HG03571 (cell line): ENCODE measurements at regions not wholly inside any gene's neighbourhood (a gene's known extent, or its start where the extent isn't known, plus 50 kb on each side); places are given as distances from the start of the nearest gene placed in this dataset.
"Not testable (repeated sequence)": the region's sequence is repeated elsewhere in the genome, so short reads cannot be mapped to it uniquely, and the experiment has no call there.

ENCODE experiments used
- ATAC-seq: cut with Tn5 transposase; IDR thresholded peaks from one replicate; pipeline ENCODE4 v1.9.1; 2021; ENCODE audit not compliant: unreplicated experiment

- no peak for ATAC-seq
Measured at GRCh38 chr7:69217516-69218350, 380.5 kb upstream of the AUTS2 start.

GRCh38 chr7:69218576-69218975 is 379.7 kb upstream of the AUTS2 start:
- no peak for ATAC-seq

- ATAC-seq, result no peak
Measured at GRCh38 chr7:69219381-69219780, 378.9 kb upstream of the AUTS2 start.

- no peak for ATAC-seq
Measured at GRCh38 chr7:69225259-69225943, 372.9 kb upstream of the AUTS2 start.

GRCh38 chr7:69228212-69228811 is 370.0 kb upstream of the AUTS2 start:
- no peak for ATAC-seq

- ATAC-seq, result no peak
Measured at GRCh38 chr7:69232445-69233376, 365.6 kb upstream of the AUTS2 start.

GRCh38 chr7:69237541-69237940 is 360.7 kb upstream of the AUTS2 start:
- no peak for ATAC-seq

GRCh38 chr7:69243016-69243415 is 355.3 kb upstream of the AUTS2 start:
- ATAC-seq, result no peak

GRCh38 chr7:69244701-69245100 is 353.6 kb upstream of the AUTS2 start:
- no peak for ATAC-seq

GRCh38 chr7:69245646-69246045 is 352.6 kb upstream of the AUTS2 start:
- ATAC-seq, result no peak

GRCh38 chr7:69246758-69247157 is 351.5 kb upstream of the AUTS2 start:
- ATAC-seq, result no peak

- not testable (repeated sequence) for ATAC-seq
Measured at GRCh38 chr7:69248382-69248828, 349.9 kb upstream of the AUTS2 start.

- no peak for ATAC-seq
Measured at GRCh38 chr7:69250958-69251357, 347.3 kb upstream of the AUTS2 start.

GRCh38 chr7:69254643-69255042 is 343.6 kb upstream of the AUTS2 start:
- no peak for ATAC-seq

GRCh38 chr7:69256634-69257081 is 341.6 kb upstream of the AUTS2 start:
- ATAC-seq, result no peak

GRCh38 chr7:69257592-69257991 is 340.7 kb upstream of the AUTS2 start:
- no peak for ATAC-seq

- ATAC-seq, result no peak
Measured at GRCh38 chr7:69259445-69259844, 338.8 kb upstream of the AUTS2 start.

GRCh38 chr7:69260023-69260422 is 338.3 kb upstream of the AUTS2 start:
- ATAC-seq, result no peak

- ATAC-seq, result no peak
Measured at GRCh38 chr7:69263550-69263949, 334.7 kb upstream of the AUTS2 start.

GRCh38 chr7:69269806-69270205 is 328.5 kb upstream of the AUTS2 start:
- ATAC-seq, result no peak

GRCh38 chr7:69272101-69272500 is 326.2 kb upstream of the AUTS2 start:
- no peak for ATAC-seq
